ENCODE measurements at regions not wholly inside any gene's neighbourhood (a gene's known extent, or its start where the extent isn't known, plus 50 kb on each side); places are given as distances from the start of the nearest gene placed in this dataset.

DNA sequence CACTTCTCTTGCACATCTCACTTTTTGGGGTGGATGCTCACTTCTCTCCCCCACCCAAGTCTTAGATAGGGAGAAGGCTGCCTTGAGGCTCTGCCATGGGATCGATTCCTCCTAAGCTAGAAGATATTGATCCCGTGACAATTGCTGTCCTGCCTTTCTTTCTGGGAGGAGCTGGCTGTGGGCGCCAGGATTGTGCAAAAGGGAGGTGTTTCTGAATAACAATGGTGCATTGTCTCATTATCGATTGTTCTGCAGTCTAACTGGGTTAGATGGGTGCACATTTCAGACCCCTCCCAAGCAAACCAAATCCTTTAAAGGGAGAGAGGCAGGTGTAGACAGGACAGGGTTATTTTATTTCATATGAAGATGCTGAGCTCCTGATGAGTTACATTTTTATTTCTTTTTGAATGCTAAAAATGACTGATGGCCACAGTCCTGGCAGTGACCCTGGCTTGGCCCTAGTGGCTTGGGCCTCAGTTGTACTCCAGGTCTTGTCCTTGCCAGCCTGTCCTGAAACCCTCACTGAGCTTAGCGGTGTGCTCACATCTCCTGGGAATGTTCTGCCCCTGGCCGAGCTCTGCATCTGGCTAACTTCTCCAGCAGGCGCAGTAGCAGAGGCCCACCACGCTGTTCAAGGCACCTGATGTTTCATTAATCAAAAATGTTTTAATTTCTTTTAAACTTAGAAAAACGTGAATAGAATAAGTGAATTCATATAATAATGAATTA lies 99.0 kb upstream of the KAZN start:
- peak overlapping the region; percentile 99 for H3K27ac ChIP-seq
- TF ChIP-seq, protein P1, sequence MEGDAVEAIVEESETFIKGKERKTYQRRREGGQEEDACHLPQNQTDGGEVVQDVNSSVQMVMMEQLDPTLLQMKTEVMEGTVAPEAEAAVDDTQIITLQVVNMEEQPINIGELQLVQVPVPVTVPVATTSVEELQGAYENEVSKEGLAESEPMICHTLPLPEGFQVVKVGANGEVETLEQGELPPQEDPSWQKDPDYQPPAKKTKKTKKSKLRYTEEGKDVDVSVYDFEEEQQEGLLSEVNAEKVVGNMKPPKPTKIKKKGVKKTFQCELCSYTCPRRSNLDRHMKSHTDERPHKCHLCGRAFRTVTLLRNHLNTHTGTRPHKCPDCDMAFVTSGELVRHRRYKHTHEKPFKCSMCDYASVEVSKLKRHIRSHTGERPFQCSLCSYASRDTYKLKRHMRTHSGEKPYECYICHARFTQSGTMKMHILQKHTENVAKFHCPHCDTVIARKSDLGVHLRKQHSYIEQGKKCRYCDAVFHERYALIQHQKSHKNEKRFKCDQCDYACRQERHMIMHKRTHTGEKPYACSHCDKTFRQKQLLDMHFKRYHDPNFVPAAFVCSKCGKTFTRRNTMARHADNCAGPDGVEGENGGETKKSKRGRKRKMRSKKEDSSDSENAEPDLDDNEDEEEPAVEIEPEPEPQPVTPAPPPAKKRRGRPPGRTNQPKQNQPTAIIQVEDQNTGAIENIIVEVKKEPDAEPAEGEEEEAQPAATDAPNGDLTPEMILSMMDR (conservative IDR thresholded peaks at IDR 0.05): no peak

DNA sequence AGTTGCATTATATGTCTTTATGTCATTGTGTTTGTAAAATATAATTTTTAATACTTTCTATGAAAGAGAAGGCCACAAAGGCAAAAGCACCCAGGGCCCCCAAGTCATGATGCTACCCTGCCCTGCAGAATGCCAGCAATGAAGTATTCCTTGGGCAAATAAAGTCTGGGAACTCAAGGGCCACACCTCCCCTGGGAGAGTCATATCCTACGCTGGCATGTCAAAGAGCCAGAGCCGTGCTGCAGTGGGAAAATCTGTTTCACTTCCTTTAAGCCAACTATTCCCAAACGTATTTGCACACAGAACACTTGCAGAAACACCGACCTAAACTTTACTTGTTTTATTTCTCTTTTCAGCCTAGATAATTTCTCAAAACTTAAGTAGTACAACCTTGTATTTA lies 98.4 kb upstream of the KAZN start:
- H3K27ac ChIP-seq: peak overlapping the region; percentile 99
- TF ChIP-seq, protein P1 (conservative IDR thresholded peaks at IDR 0.05): no peak

DNA sequence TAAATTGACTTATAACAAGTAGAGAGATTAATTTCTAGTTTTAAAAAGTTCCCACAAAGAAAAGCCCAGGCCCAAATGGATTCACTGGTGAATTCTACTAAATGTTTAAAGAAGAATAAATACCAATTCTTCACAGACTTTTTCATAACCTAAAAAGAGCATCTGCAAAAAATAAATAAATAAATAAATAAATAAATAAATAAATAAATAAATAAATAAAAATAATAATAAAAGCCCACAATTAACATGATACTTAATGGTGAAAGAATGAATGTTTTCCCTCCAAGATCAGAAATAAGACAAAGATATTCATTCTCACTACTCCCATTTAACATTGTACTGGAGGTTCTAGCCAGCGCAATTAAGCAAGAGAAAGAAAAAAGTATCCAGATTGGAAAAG lies 97.6 kb upstream of the KAZN start:
- TF ChIP-seq, protein P1 (conservative IDR thresholded peaks at IDR 0.05): no peak
- peak overlapping the region; percentile 99 for H3K27ac ChIP-seq

DNA sequence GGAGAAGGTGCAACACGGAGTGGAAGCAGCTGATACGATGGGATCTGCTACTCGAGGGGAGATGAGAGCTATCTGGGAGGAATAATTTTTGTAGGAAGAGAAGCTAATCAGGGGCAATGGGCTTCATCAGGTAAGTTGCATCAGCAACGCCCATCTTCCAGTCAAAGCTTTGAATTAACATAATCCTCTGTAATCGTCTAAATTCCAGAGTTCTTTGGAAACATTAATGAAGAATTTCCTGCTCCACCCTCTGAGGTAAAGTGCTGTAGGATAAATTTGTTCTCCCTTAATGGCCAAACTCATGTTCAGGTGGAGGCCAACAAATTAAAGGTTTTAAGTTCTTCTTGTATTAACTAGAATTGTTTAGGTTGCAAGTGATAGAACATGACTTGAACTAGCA lies 94.0 kb upstream of the KAZN start:
- TF ChIP-seq, protein P1 (conservative IDR thresholded peaks at IDR 0.05): no peak
- H3K27ac ChIP-seq: no peak overlapping the region

DNA sequence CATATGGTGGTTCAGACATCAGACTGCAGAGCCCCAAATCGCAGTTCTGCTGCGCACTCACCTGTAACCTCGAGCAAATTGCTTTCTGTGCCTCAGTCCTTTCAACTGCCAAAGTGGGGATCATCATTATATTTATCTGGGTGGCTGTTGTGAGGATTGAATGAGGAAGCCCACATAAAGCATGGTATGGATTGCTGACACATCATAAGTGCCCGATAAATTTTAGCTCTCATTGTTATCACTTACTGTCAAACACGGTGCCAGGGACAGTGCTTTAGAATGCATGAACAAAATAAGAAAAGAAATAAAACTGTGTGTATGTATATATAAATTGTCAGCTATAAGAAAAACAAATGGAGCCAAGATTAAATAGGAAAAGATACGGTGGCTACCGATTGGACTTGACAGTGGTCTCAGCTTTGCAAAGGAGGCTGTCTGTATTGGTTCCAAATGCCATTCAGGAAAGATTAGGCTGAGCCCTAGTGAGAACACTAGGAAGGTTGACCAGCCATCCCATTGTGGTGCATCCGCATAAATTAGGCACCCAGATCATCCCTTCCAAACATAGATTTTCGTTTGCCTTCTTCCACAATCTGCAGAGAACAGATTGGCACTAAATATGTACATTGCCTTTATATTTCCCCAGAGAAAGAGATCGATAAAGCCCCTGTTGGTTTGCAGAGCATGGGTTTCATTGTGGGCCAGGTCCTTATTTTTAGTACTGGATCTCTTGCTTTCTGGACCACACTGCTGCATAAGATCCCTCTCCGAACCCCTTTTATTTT lies 91.8 kb upstream of the KAZN start:
- TF ChIP-seq, protein P1 (conservative IDR thresholded peaks at IDR 0.05): no peak
- no peak overlapping the region for H3K27ac ChIP-seq

DNA sequence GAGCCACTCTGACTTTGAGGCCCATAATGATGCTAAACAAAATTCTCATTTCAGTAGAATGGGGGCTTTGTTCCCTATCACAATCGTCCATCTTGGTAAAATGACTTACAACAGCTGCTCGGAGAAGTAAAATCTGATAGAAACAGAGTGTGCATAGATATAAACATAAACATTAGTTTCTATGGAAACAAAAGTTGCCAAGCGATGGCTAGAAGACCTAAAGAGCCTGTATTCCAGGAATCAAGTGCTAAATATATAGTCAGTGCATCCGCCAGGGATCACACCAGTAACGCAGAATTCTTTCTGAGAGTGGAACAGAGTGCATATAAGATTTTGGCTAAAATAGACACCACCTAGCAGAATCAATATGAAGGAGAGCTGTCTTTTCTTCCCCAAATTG lies 91.2 kb upstream of the KAZN start:
- TF ChIP-seq, protein P1 (conservative IDR thresholded peaks at IDR 0.05): no peak
- no peak overlapping the region for H3K27ac ChIP-seq

DNA sequence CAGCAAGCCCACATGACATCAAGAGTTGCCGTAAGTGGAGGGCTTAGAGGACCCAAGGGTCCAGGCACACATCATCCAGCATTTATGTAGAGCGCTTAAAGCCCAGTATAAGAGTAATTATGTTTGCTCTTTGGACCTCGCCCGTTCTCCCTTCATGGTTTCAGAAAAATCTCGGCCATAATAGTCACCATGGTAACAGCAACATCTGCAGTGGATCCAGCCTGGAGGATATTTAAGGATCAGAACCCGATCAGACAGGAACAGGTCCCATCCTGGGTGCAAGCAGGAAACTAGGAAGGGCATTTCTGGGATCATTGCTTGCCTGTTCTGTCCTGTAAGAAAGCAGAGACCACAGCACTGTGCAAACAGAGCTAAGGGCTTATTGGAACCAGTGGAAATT lies 89.9 kb upstream of the KAZN start:
- TF ChIP-seq, protein P1 (conservative IDR thresholded peaks at IDR 0.05): no peak
- H3K27ac ChIP-seq: no peak overlapping the region
